Gastrocnemius medialis (tissue), 4 donors: ENCODE measurements at regions not wholly inside any gene's neighbourhood (a gene's known extent, or its start where the extent isn't known, plus 50 kb on each side); places are given as distances from the start of the nearest gene placed in this dataset.

Source experiments
- ATAC-seq, 2 donors: fragments of 150-250 bp; one replicate each; pipeline ENCODE4 v1.9.1; 2016
- DNase-seq, 2 donors: peaks; one replicate each; pipeline ENCODE4 v3.0.0-alpha.2; 2019
- H3K27ac ChIP-seq, 4 donors: fragments of 200-600 bp; sonication (generic); 1 replicate in 1 of 4; 2 replicates in 3 of 4; pipeline ENCODE4 v1.5.1; 2016 to 2018; ENCODE audit warnings: mild to moderate bottlenecking in 2 of 4, moderate library complexity in 1 of 4
- H3K27me3 ChIP-seq, 3 donors: fragments of 200-600 bp; sonication (generic) in 2 of 3; 1 replicate in 1 of 3; 2 replicates in 2 of 3; pipeline versions ENCODE4 v1.5.1 to v1.6.0; 2016 to 2019; ENCODE audit warnings: mild to moderate bottlenecking in 1 of 3, moderate library complexity in 1 of 3
- H3K36me3 ChIP-seq, 2 donors: fragments of 200-600 bp; sonication (generic) in 1 of 2; one replicate each; pipeline ENCODE4 v1.5.1; 2017 to 2018
- H3K4me1 ChIP-seq, 2 donors: fragments of 200-600 bp; sonication (generic) in 1 of 2; one replicate each; pipeline ENCODE4 v1.5.1; 2016 to 2017; ENCODE audit warnings: mild to moderate bottlenecking in 2 of 2
- H3K4me3 ChIP-seq, 4 donors: fragments of 200-600 bp; sonication (generic) in 3 of 4; 1 replicate in 1 of 4; 2 replicates in 3 of 4; pipeline ENCODE4 v1.5.1; 2016 to 2019; ENCODE audit warnings: mild to moderate bottlenecking in 2 of 4
- H3K9me3 ChIP-seq, 3 donors: fragments of 200-600 bp; sonication (generic) in 2 of 3; 1 replicate in 1 of 3; 2 replicates in 2 of 3; pipeline ENCODE4 v1.5.1; 2016 to 2019
- CTCF ChIP-seq, 5 experiments: fragments of 450-650 bp in 3 of 5; fragments of 200-600 bp in 2 of 5; sonication (generic) in 2 of 5; IDR thresholded peaks in 4 of 5; conservative IDR thresholded peaks in 1 of 5; 1 replicate in 4 of 5; 2 replicates in 1 of 5; pipeline ENCODE4 v1.5.1; 2016 to 2019; ENCODE audit warnings: antibody characterized with exemption in 5 of 5, mild to moderate bottlenecking in 3 of 5, moderate library complexity in 3 of 5
- POLR2A ChIP-seq, 2 donors: fragments of 450-650 bp; IDR thresholded peaks; one replicate each; pipeline ENCODE4 v1.6.1; 2017; ENCODE audit warnings: antibody characterized with exemption in 2 of 2, mild to moderate bottlenecking in 2 of 2, moderate library complexity in 2 of 2
- in situ Hi-C, 4 donors: fragments of 200-750 bp; cut with MboI; loops; one replicate each; pipeline versions ENCODE4 v1.15.0 to v1.8.0; 2017; ENCODE audit warnings: low sequenced_read_pairs in 4 of 4
- intact Hi-C: fragments of 100-400 bp; cut with DNase I; formaldehyde crosslinking; loops from one replicate; pipeline ENCODE4 v1.15.1; 2023; ENCODE audit warnings: low total_unique reads

- no peak overlapping the region for H3K4me3 ChIP-seq
- ATAC-seq (no peak), DNase-seq (no peak)
- no peak overlapping the region for H3K27ac ChIP-seq
- H3K36me3 ChIP-seq, result no peaks in the 10 kb centered on the region
- in situ Hi-C loops (no loop called here), intact Hi-C loops (no loop called here)
- H3K9me3 ChIP-seq, result no peaks in the 10 kb centered on the region
- H3K4me1 ChIP-seq, result no peaks in the 10 kb centered on the region
- H3K27me3 ChIP-seq, result no peaks in the 10 kb centered on the region
- no peak for TF ChIP-seq POLR2A (IDR thresholded peaks at IDR 0.05)
- no peak for TF ChIP-seq CTCF (IDR thresholded peaks at IDR 0.05 in 4 of 5, conservative IDR thresholded peaks at IDR 0.05 in 1 of 5)
Measured at GRCh38 chr5:117103703-117104102, 529.1 kb upstream of the SEMA6A start.

- no peaks in the 10 kb centered on the region for H3K27me3 ChIP-seq
- no peak for TF ChIP-seq POLR2A (IDR thresholded peaks at IDR 0.05)
- TF ChIP-seq CTCF (IDR thresholded peaks at IDR 0.05 in 4 of 5, conservative IDR thresholded peaks at IDR 0.05 in 1 of 5), result no peak
- H3K9me3 ChIP-seq, result no peaks in the 10 kb centered on the region
- no peaks in the 10 kb centered on the region for H3K4me1 ChIP-seq
- DNase-seq (no peak), ATAC-seq (no peak)
- no peak overlapping the region for H3K27ac ChIP-seq
- H3K4me3 ChIP-seq, result no peak overlapping the region
- H3K36me3 ChIP-seq, result no peaks in the 10 kb centered on the region
- in situ Hi-C loops, result no loop called here
- intact Hi-C loops, result no loop called here
Measured at GRCh38 chr5:117102591-117102990, 528.0 kb upstream of the SEMA6A start.

- ATAC-seq, result no peak
- Histone ChIP-seq H3K27ac (no peak overlapping the region), H3K9me3 (no peaks in the 10 kb centered on the region), H3K4me1 (no peaks in the 10 kb centered on the region), H3K4me3 (no peak overlapping the region), H3K36me3 (no peaks in the 10 kb centered on the region), H3K27me3 (no peaks in the 10 kb centered on the region)
- DNase-seq, result no peak
- TF ChIP-seq POLR2A (IDR thresholded peaks at IDR 0.05) (no peak), CTCF (IDR thresholded peaks at IDR 0.05 in 4 of 5, conservative IDR thresholded peaks at IDR 0.05 in 1 of 5) (no peak)
- intact Hi-C loops, result no loop called here
- in situ Hi-C loops, result no loop called here
Measured at GRCh38 chr5:117100176-117100575, 525.6 kb upstream of the SEMA6A start.

GRCh38 chr5:117098094-117098493, 523.5 kb upstream of the SEMA6A start:
- TF ChIP-seq CTCF (IDR thresholded peaks at IDR 0.05 in 4 of 5, conservative IDR thresholded peaks at IDR 0.05 in 1 of 5) (no peak), POLR2A (IDR thresholded peaks at IDR 0.05) (no peak)
- in situ Hi-C loops, result no loop called here
- no peaks in the 10 kb centered on the region for H3K36me3 ChIP-seq
- H3K9me3 ChIP-seq, result no peaks in the 10 kb centered on the region
- no peak overlapping the region for H3K4me3 ChIP-seq
- DNase-seq (no peak), ATAC-seq (no peak)
- H3K27ac ChIP-seq, result no peak overlapping the region
- intact Hi-C loops, result no loop called here
- H3K27me3 ChIP-seq, result no peaks in the 10 kb centered on the region
- H3K4me1 ChIP-seq, result no peaks in the 10 kb centered on the region
